T-helper 1 cell treated with Interleukin-12 subunit alpha and Interleukin-12 subunit beta and Interleukin-4 antibody, amounts not matched to agents 30 μg/mL and 1 μg/mL, for 36 hours (primary cell): ENCODE measurements at regions not wholly inside any gene's neighbourhood (a gene's known extent, or its start where the extent isn't known, plus 50 kb on each side); places are given as distances from the start of the nearest gene placed in this dataset.

Experiments
- H3K27ac Mint-ChIP-seq: one replicate; pipeline ENCODE4 v1.8.0; 2021; ENCODE audit warnings: mild to moderate bottlenecking, mixed read lengths
- H3K27me3 Mint-ChIP-seq: one replicate; pipeline ENCODE4 v1.8.0; 2021; ENCODE audit warnings: low read depth, mixed read lengths
- H3K36me3 Mint-ChIP-seq: one replicate; pipeline ENCODE4 v1.8.0; 2021; ENCODE audit warnings: low read depth, mixed read lengths
- H3K4me1 Mint-ChIP-seq: one replicate; pipeline ENCODE4 v1.8.0; 2021; ENCODE audit warnings: low read depth, mixed read lengths
- H3K4me3 Mint-ChIP-seq: one replicate; pipeline ENCODE4 v1.8.0; 2021; ENCODE audit warnings: mild to moderate bottlenecking, moderate library complexity, mixed read lengths
- H3K9me3 Mint-ChIP-seq: one replicate; pipeline ENCODE4 v1.8.0; 2021; ENCODE audit warnings: mixed read lengths

DNA sequence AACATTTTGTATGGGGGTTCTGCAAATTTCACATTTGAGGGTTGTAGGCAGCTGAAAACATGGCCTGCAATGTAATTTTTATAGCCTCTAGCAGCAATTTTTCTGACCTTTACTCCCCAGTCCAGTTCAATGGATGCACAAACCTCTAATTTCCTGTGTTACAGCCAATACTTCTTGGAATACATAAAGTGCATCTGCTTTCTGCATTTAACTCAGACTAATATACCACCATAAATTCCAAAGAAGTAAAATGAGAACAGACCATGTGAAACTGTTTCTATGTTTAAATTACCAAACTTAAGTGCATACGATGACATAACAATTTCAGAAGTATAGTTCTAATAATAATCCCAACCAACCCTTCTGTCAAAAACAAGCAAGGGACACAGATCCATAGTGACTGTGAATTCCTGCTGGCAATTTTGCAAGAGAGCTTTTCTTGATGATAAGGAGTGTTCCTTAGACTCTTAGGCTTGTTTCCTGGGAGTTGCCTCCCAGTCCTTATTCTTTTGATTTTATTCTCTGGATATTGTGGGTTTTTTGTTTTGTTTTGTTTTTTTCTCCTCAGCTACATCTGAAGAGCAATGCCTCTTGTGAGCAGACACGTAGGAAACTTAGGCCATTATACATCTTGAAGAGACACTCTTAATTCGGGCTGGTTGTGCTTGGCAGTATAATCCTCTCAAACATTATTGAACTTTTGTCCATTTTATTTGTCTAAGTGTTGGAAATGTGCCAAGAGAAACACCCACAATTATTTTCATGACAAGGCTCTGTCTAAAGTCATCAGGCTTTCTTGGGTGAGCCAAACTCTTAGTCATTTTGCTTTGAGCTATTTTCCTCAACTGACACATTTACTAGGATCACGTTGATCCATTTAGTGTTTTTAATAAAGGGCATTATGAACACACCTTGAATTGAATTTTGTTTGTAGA is 51.3 kb upstream of the RERGL start:
- Mint-ChIP-seq H3K4me3 (no peak overlapping the region), H3K36me3 (no peaks in the 10 kb centered on the region), H3K27ac (no peak overlapping the region), H3K9me3 (no peaks in the 10 kb centered on the region), H3K27me3 (no peaks in the 10 kb centered on the region), H3K4me1 (no peaks in the 10 kb centered on the region)

DNA sequence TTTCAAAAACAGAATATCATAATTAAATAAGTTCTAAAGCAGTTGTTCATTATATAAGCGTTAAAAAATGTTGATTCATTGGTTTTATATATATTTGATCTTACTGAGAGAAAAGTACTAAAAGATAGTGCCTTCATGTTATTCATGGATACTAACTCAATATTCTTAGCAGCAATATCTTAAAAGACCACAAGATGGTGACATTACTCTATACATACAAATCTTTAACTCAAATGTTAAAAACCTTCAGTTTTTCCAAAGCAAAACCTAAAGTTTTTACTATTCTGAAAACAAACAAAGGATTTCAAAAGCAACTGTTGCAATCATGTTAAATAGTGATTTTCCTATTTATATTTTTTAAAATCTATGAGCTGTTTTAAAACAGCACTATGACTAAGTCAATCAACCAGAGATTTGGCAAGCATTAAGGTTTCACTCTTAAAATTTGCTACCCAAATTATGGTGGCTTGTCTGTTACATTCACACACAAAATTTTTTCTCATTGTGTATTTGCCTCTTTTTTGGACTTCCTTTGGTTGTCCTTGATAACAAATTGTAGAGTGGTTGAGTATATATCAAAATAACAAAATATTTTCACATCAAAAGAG is 50.1 kb upstream of the RERGL start:
- Mint-ChIP-seq H3K4me3 (no peak overlapping the region), H3K9me3 (no peaks in the 10 kb centered on the region), H3K27me3 (no peaks in the 10 kb centered on the region), H3K27ac (no peak overlapping the region), H3K36me3 (no peaks in the 10 kb centered on the region), H3K4me1 (no peaks in the 10 kb centered on the region)
